SK-N-MC (cell line): ENCODE measurements at regions not wholly inside any gene's neighbourhood (a gene's known extent, or its start where the extent isn't known, plus 50 kb on each side); places are given as distances from the start of the nearest gene placed in this dataset.

ENCODE experiments used
- DNase-seq: peaks from one replicate; pipeline ENCODE4 v3.0.0-alpha.2; 2011; ENCODE audit warnings: low read depth, low spot score
- H3K27ac ChIP-seq: fragments of 200-600 bp; sonication (generic); 2 replicates; pipeline ENCODE4 v1.5.1; 2016; ENCODE audit warnings: mixed run types
- H3K36me3 ChIP-seq: fragments of 200-600 bp; sonication (generic); 2 replicates; pipeline ENCODE4 v1.6.1; 2017; ENCODE audit warnings: antibody characterized with exemption, low read length, mixed read lengths; ENCODE audit not compliant: insufficient read depth
- H3K4me3 ChIP-seq: fragments of 200-600 bp; sonication (generic); 2 replicates; pipeline ENCODE4 v1.5.1; 2016
- H3K9ac ChIP-seq: fragments of 200-600 bp; sonication (generic); 2 replicates; pipeline ENCODE4 v1.8.0; 2017; ENCODE audit warnings: mixed run types, mixed read lengths; ENCODE audit not compliant: insufficient read length
- H3K9me3 ChIP-seq: fragments of 200-600 bp; sonication (generic); 2 replicates; pipeline ENCODE4 v1.6.1; 2017; ENCODE audit warnings: low read depth, mild to moderate bottlenecking, antibody characterized with exemption, low read length, moderate library complexity, mixed read lengths
- EZH2 ChIP-seq: fragments of 200-600 bp; sonication (generic); IDR thresholded peaks from one replicate; pipeline ENCODE4 v1.6.1; 2017; ENCODE audit warnings: antibody characterized with exemption
- FOXP2 ChIP-seq: optimal IDR thresholded peaks from 2 replicates; pipeline ENCODE3; 2011; ENCODE audit warnings: mild to moderate bottlenecking, moderate library complexity; ENCODE audit not compliant: insufficient read depth; ENCODE audit errors: extremely low read length, control extremely low read depth
- POLR2AphosphoS5 ChIP-seq: IDR thresholded peaks from 2 replicates; pipeline ENCODE4 v1.6.1; 2012; ENCODE audit warnings: mild to moderate bottlenecking, low read depth, low read length, borderline replicate concordance

DNA sequence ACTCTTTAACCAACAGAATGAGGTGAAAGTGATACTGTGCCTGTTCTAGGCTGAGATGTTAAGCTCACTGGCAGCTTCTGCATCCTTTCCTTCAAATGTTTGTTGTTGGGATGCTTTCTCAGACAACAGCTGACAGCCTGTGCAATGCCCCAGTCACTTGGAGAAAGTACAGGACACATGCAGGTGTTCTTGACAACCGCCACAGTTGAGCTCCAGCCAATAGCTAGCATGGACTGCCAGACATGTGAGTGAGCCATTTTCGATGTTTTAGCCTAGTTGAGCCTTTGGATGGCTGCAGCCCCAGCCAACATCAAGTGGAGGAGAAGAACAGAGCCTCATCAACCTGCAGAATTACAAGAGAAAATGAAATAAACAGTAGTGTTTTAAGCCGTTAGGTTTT, 94.1 kb upstream of the PPP3CA start:
- H3K36me3 ChIP-seq: no peaks in the 10 kb centered on the region
- no peak overlapping the region for H3K9ac ChIP-seq
- no peak overlapping the region for H3K4me3 ChIP-seq
- no peak for DNase-seq
- no peaks in the 10 kb centered on the region for H3K9me3 ChIP-seq
- TF ChIP-seq POLR2AphosphoS5 (no peak), EZH2 (no peak), FOXP2 (no peak)
- no peak overlapping the region for H3K27ac ChIP-seq

- no peak for TF ChIP-seq POLR2AphosphoS5
- TF ChIP-seq EZH2: no peak
- TF ChIP-seq FOXP2: no peak
- H3K27ac ChIP-seq: no peak overlapping the region
- DNase-seq: no peak
- no peaks in the 10 kb centered on the region for H3K36me3 ChIP-seq
- H3K9me3 ChIP-seq: no peaks in the 10 kb centered on the region
- no peak overlapping the region for H3K4me3 ChIP-seq
- H3K9ac ChIP-seq: no peak overlapping the region
These were observed 92.6 kb upstream of the PPP3CA start for GRCh38 chr4:101439926-101440325.

DNA sequence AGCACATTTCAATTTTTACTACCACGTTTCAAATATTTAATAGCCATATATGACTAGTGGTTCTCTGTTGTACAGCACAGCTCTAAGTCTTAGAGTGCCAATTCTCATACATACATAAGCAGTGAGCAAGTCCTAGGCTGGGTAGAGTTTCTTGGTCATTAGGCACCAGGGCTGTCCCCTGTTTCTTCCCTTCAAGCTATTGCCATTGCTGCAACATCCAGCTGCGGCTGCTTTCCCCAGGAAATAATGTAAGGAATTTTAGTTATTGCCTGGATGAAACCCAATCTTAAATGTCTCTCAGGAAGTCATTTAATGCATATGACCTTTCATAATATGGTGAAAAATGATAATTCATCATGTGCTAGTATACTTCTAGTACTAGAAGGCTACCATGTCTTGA, 74.1 kb upstream of the PPP3CA start:
- Histone ChIP-seq H3K36me3 (no peaks in the 10 kb centered on the region), H3K4me3 (0 out of 2 replicates have a peak overlapping the region, but pooled peaks have one; percentile 23), H3K9me3 (no peaks in the 10 kb centered on the region), H3K27ac (peak overlapping the region; percentile 67; the same call in 1 of the 2 replicates), H3K9ac (no peak overlapping the region)
- DNase-seq: peak; percentile 34
- TF ChIP-seq FOXP2 (no peak), POLR2AphosphoS5 (no peak), EZH2 (no peak)

- Histone ChIP-seq H3K9ac (no peak overlapping the region), H3K9me3 (no peaks in the 10 kb centered on the region), H3K4me3 (no peak overlapping the region), H3K27ac (no peak overlapping the region), H3K36me3 (no peaks in the 10 kb centered on the region)
- TF ChIP-seq FOXP2 (no peak), EZH2 (no peak), POLR2AphosphoS5 (no peak)
- no peak for DNase-seq
These were observed 73.3 kb upstream of the PPP3CA start for GRCh38 chr4:101420661-101421060.

DNA sequence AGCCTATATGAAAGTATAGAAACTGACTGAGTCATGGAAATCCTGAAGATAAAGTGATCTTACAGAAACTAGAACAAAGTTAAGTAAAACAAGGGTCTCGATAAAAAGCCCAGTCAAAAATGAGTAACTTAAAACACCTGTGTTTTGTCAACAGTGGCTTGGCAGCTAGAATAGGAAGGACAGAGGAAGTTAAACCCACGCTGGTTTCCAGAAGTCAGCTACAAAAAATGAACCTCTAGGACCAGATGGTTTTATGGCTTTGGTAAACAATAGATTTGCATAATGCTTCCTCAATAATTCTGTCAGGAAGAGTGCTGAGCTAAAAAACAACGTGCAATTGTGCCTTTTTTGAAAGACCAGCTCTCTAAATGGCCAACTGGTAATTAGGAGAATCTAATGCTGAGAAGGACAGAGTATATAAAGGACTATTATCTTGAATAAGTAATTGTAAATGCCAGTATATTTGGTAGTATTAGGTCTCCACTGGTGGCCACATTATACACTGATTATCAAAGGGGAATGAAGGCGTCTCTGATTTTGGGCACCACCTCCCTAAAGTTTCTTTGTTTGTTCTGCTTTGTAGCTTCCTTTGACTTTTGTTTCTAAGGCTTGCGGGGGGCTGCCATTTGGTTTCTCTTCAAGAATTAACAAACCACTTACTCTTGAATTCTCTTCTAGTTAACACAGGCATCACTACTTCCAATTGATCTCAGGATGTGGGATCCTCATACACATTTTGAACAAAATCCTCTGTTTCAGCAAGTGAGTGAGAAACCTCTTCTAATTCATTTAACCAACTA, 72.2 kb upstream of the PPP3CA start:
- no peak for TF ChIP-seq POLR2AphosphoS5
- TF ChIP-seq EZH2: no peak
- TF ChIP-seq FOXP2: no peak
- H3K9me3 ChIP-seq: no peaks in the 10 kb centered on the region
- no peak overlapping the region for H3K9ac ChIP-seq
- DNase-seq: no peak
- H3K27ac ChIP-seq: no peak overlapping the region
- H3K36me3 ChIP-seq: no peaks in the 10 kb centered on the region
- H3K4me3 ChIP-seq: no peak overlapping the region

DNA sequence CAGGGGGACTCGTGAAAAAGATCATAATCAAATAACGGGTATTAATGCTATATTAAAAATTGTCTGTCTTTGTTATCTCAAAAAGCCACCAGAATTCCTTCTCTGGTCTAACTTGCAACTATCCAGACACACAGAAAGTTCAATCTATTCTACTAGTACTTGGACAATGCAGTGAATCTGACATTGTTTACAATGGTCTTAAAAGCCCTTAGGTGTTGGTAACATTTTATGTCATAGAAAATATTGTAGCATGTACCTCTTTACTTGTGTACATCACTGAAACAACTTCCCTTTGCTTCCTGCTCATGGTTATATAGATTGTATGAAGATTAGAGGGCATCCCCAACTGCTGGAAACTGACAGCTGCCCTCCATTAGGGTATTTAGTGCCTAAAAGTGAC, 71.1 kb upstream of the PPP3CA start:
- no peak for TF ChIP-seq EZH2
- no peak for TF ChIP-seq FOXP2
- Histone ChIP-seq H3K9ac (no peak overlapping the region), H3K27ac (no peak overlapping the region), H3K36me3 (no peaks in the 10 kb centered on the region), H3K9me3 (no peaks in the 10 kb centered on the region), H3K4me3 (no peak overlapping the region)
- DNase-seq: no peak

DNA sequence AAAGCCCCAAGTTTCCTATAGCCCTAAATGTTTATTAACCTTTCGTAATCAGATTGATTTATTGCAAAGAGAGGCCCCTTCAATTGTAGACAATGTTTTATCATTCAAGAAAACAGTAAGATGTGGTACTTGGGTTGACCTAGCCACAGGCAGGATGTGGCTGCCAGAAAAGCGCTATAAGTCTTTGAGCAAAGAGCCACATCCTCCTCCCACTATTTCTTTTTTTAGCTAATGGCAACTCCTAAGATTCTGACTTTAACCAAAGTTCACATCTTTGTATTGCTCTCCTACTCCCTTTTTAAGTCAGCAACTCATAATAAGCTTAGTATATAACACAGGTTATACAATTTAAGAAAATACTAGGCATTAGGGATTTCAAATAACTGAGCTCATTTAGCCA, 70.7 kb upstream of the PPP3CA start:
- no peak for DNase-seq
- no peak overlapping the region for H3K9ac ChIP-seq
- no peak overlapping the region for H3K4me3 ChIP-seq
- no peak overlapping the region for H3K27ac ChIP-seq
- TF ChIP-seq FOXP2 (no peak), POLR2AphosphoS5 (no peak), EZH2 (no peak)
- no peaks in the 10 kb centered on the region for H3K9me3 ChIP-seq
- H3K36me3 ChIP-seq: no peaks in the 10 kb centered on the region

DNA sequence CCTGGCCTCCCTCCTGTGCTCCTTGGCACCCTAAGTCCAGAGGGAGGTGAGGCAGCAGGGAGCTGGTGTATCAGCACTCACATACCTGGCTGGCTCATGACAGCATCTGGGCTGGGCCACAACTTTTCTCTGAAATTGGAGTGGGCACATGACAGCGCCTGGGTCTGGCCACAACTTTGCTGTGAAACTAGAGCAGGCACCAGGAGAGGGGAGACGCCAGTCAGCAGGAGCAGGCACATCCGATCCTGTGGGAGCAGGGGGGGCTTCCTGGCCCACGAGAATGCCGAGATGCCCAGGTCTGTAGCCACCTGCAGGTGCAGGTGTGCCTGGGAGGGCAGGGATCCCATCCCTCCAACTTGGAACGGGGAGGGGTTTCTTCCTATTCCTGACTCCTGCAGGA, 69.7 kb upstream of the PPP3CA start:
- TF ChIP-seq EZH2 (no peak), FOXP2 (no peak), POLR2AphosphoS5 (no peak)
- H3K9me3 ChIP-seq: no peaks in the 10 kb centered on the region
- H3K9ac ChIP-seq: no peak overlapping the region
- no peak for DNase-seq
- no peak overlapping the region for H3K27ac ChIP-seq
- no peaks in the 10 kb centered on the region for H3K36me3 ChIP-seq
- H3K4me3 ChIP-seq: no peak overlapping the region

DNA sequence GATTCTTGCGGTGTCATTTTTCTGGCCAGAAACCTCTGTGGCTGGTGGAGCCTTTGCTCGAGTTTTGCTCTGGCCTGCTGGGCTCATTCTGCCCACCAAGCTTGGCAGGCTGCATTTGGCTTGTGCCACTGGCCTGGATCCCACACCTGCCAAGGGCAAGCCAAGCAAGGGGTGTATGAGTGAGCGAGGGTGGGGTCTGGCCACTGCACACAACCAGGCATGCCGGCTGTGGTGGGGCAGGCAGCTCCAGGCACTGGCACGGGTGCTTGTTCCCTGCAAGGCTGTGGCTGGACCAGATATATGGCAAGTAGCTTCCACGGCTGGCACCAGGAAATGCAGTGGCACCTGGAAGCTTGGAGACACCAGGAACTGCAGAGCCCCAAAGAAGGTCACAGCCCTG, 68.6 kb upstream of the PPP3CA start:
- DNase-seq: no peak
- no peak overlapping the region for H3K4me3 ChIP-seq
- no peak overlapping the region for H3K9ac ChIP-seq
- H3K36me3 ChIP-seq: no peaks in the 10 kb centered on the region
- H3K9me3 ChIP-seq: no peaks in the 10 kb centered on the region
- no peak overlapping the region for H3K27ac ChIP-seq
- TF ChIP-seq POLR2AphosphoS5 (no peak), EZH2 (no peak), FOXP2 (no peak)
